HCT116 (cell line): ENCODE measurements at regions not wholly inside any gene's neighbourhood (a gene's known extent, or its start where the extent isn't known, plus 50 kb on each side); places are given as distances from the start of the nearest gene placed in this dataset.

Experiments
- ATAC-seq: fragments of 200-7000 bp; cut with Tn5 transposase; 2 replicates; pipeline ENCODE4 v1.9.1; 2020; ENCODE audit warnings: mild to moderate bottlenecking, moderate library complexity
- BruUV-seq: library from RNA; stranded (reverse); fragments of 400-500 nt; replicated peaks from 2 replicates; lab custom pipeline; 2021; lab: Mats Ljungman, UMichigan
- CTCF ChIA-PET: fragments of 300-600 bp; sonication (Branson Sonifier 250); formaldehyde crosslinking; loops from one replicate; lab custom pipeline; 2021; ENCODE audit warnings: antibody characterized with exemption; lab: Charles Lee
- POLR2A ChIA-PET: fragments of 300-600, 350-600 bp; sonication (Branson Sonifier 250); formaldehyde crosslinking; loops from one replicate; lab custom pipeline; 2021; ENCODE audit warnings: antibody characterized with exemption; lab: Charles Lee
- RAD21 ChIA-PET, 2 experiments: fragments of 300-600 bp; sonication (Branson Sonifier 250); formaldehyde crosslinking; loops; one replicate each; lab custom pipeline; 2023; ENCODE audit warnings: low total read pairs in 2 of 2; ENCODE audit not compliant: uncharacterized antibody in 2 of 2, unreplicated experiment in 2 of 2, low non-redundant PET in 1 of 2; lab: Charles Lee
- DNase-seq: peaks from one replicate; pipeline ENCODE4 v3.0.0-alpha.2; 2010; ENCODE audit warnings: low read depth, low spot score
- H2AFZ ChIP-seq: fragments of 200-600 bp; shearing (Covaris generic), sonication (generic); 2 replicates; pipeline ENCODE4 v1.6.1; 2017; ENCODE audit warnings: low read depth, mixed run types, mixed read lengths, antibody characterized with exemption, low read length; ENCODE audit not compliant: poor library complexity, severe bottlenecking
- H3K27ac ChIP-seq: 2 replicates; pipeline ENCODE4 v1.5.1; 2012; ENCODE audit warnings: low read depth, low read length
- H3K27me3 ChIP-seq: fragments of 200-600 bp; sonication (generic); 2 replicates; pipeline ENCODE4 v1.6.1; 2016; ENCODE audit warnings: mixed run types, low read length, mixed read lengths; ENCODE audit not compliant: insufficient read depth
- H3K36me3 ChIP-seq, 2 experiments: fragments of 200-500 bp in 1 of 2; fragments of 200-600 bp in 1 of 2; sonication (Bioruptor generic) in 1 of 2; sonication (generic) in 1 of 2; 2 replicates each; pipeline versions ENCODE4 v1.5.1 to v1.6.1; 2014 to 2016; ENCODE audit warnings: low read length in 2 of 2, inconsistent platforms in 1 of 2, mixed read lengths in 1 of 2, mixed run types in 1 of 2; ENCODE audit not compliant: insufficient read depth in 2 of 2, control insufficient read depth in 1 of 2
- H3K4me1 ChIP-seq, 2 experiments: fragments of 200-600 bp in 1 of 2; sonication (generic) in 1 of 2; 2 replicates each; pipeline versions ENCODE4 v1.5.1 to v1.6.1; 2012 to 2017; ENCODE audit warnings: low read length in 2 of 2, inconsistent platforms in 1 of 2, mild to moderate bottlenecking in 1 of 2, mixed read lengths in 1 of 2, mixed run types in 1 of 2, moderate library complexity in 1 of 2; ENCODE audit not compliant: insufficient read depth in 2 of 2, control insufficient read depth in 1 of 2
- H3K4me2 ChIP-seq: fragments of 200-600 bp; sonication (generic); 2 replicates; pipeline ENCODE4 v1.6.1; 2017; ENCODE audit warnings: mixed run types, low read length, mixed read lengths
- H3K4me3 ChIP-seq, 2 experiments: fragments of 200-600 bp in 1 of 2; sonication (generic) in 1 of 2; replicated peaks in 1 of 2; 2 replicates each; pipeline ENCODE4 v1.5.1; 2011 to 2016; ENCODE audit warnings: low read length in 2 of 2, control low read depth in 1 of 2, low read depth in 1 of 2, mild to moderate bottlenecking in 1 of 2, mixed read lengths in 1 of 2, mixed run types in 1 of 2
- H3K79me2 ChIP-seq: fragments of 200-600 bp; sonication (generic); 2 replicates; pipeline ENCODE4 v1.6.1; 2017; ENCODE audit warnings: mild to moderate bottlenecking, mixed run types, low read length, moderate library complexity, mixed read lengths; ENCODE audit not compliant: insufficient read depth
- H3K9ac ChIP-seq: fragments of 200-600 bp; sonication (generic); 2 replicates; pipeline ENCODE4 v1.6.1; 2016; ENCODE audit warnings: low read length, mixed read lengths
- H3K9me2 ChIP-seq: fragments of 200-600 bp; sonication (generic), shearing (Covaris generic); 2 replicates; pipeline ENCODE4 v1.6.1; 2017; ENCODE audit warnings: mixed run types, mild to moderate bottlenecking, moderate library complexity; ENCODE audit not compliant: insufficient read depth
- H3K9me3 ChIP-seq, 2 experiments: fragments of 200-500 bp in 1 of 2; fragments of 200-600 bp in 1 of 2; sonication (Bioruptor generic) in 1 of 2; sonication (generic) in 1 of 2; 2 replicates each; pipeline ENCODE4 v1.6.1; 2014 to 2017; ENCODE audit warnings: low read length in 2 of 2, mixed read lengths in 2 of 2, inconsistent platforms in 1 of 2, low read depth in 1 of 2, mild to moderate bottlenecking in 1 of 2, mixed run types in 1 of 2, moderate library complexity in 1 of 2; ENCODE audit not compliant: control insufficient read depth in 1 of 2, insufficient read depth in 1 of 2
- H4K20me1 ChIP-seq: fragments of 200-600 bp; sonication (generic), shearing (Covaris generic); 2 replicates; pipeline ENCODE4 v1.6.1; 2017; ENCODE audit warnings: mixed run types, mild to moderate bottlenecking, moderate library complexity; ENCODE audit not compliant: insufficient read depth
- ATF3 ChIP-seq: IDR thresholded peaks from 2 replicates; pipeline ENCODE4 v1.6.1; 2012
- CBX3 ChIP-seq: IDR thresholded peaks from 2 replicates; pipeline ENCODE4 v1.6.1; 2012; ENCODE audit warnings: low read depth
- CEBPB ChIP-seq: IDR thresholded peaks from 2 replicates; pipeline ENCODE4 v1.6.1; 2012; ENCODE audit warnings: low read depth
- CTCF ChIP-seq, 3 experiments: fragments of 200-600 bp in 1 of 3; sonication (generic) in 1 of 3; IDR thresholded peaks in 2 of 3; conservative IDR thresholded peaks in 1 of 3; 2 replicates each; pipeline ENCODE4 v1.5.1; 2012 to 2017; ENCODE audit warnings: low read depth in 2 of 3, low read length in 2 of 3, antibody characterized with exemption in 1 of 3, borderline replicate concordance in 1 of 3, control low read depth in 1 of 3, mild to moderate bottlenecking in 1 of 3, mixed read lengths in 1 of 3, mixed run types in 1 of 3, moderate library complexity in 1 of 3; ENCODE audit not compliant: insufficient read depth in 1 of 3
- EGR1 ChIP-seq: IDR thresholded peaks from 2 replicates; pipeline ENCODE4 v1.6.1; 2012; ENCODE audit warnings: low read depth
- EZH2phosphoT487 ChIP-seq: fragments of 200-600 bp; IDR thresholded peaks from 2 replicates; pipeline ENCODE4 v1.6.1; 2018; ENCODE audit warnings: antibody characterized with exemption, borderline replicate concordance
- MAX ChIP-seq: IDR thresholded peaks from 2 replicates; pipeline ENCODE4 v1.6.1; 2012
- POLR2AphosphoS5 ChIP-seq: IDR thresholded peaks from 2 replicates; pipeline ENCODE4 v1.6.1; 2011; ENCODE audit warnings: mild to moderate bottlenecking, low read depth, low read length, moderate library complexity
- REST ChIP-seq: IDR thresholded peaks from 2 replicates; pipeline ENCODE4 v1.6.1; 2012; ENCODE audit warnings: low read depth
- SIN3A ChIP-seq: IDR thresholded peaks from 2 replicates; pipeline ENCODE4 v1.6.1; 2012; ENCODE audit warnings: low read depth
- SP1 ChIP-seq: IDR thresholded peaks from 2 replicates; pipeline ENCODE4 v1.6.1; 2012; ENCODE audit warnings: low read depth
- TCF7L2 ChIP-seq: IDR thresholded peaks from 2 replicates; pipeline ENCODE4 v1.7.0; 2011; ENCODE audit warnings: borderline replicate concordance, inconsistent platforms; ENCODE audit not compliant: insufficient read depth, insufficient read length; ENCODE audit errors: extremely low read depth
- YY1 ChIP-seq: IDR thresholded peaks from 2 replicates; pipeline ENCODE4 v1.6.1; 2011; ENCODE audit warnings: low read length, low read depth, moderate library complexity, mild to moderate bottlenecking; ENCODE audit not compliant: insufficient replicate concordance; ENCODE audit errors: extremely low read depth
- ZBTB33 ChIP-seq: IDR thresholded peaks from 2 replicates; pipeline ENCODE4 v1.6.1; 2011; ENCODE audit warnings: mild to moderate bottlenecking, low read length, moderate library complexity; ENCODE audit not compliant: insufficient replicate concordance; ENCODE audit errors: extremely low read depth
- intact Hi-C: fragments of 100-400 bp; cut with micrococcal nuclease; formaldehyde crosslinking; loops from 2 replicates; pipeline ENCODE4 v1.10.0; 2022

GRCh38 chr9:78678877-78679276 lies 382.0 kb downstream of the PSAT1 start (continued):
- TF ChIP-seq CTCF (IDR thresholded peaks at IDR 0.05 in 2 of 3, conservative IDR thresholded peaks at IDR 0.05 in 1 of 3; ENCODE audit: borderline replicate concordance in 1 of 3, insufficient read depth in 1 of 3, low read depth in 2 of 3, low read length in 2 of 3) (no peak), CEBPB (no peak), EZH2phosphoT487 (no peak), EGR1 (no peak), TCF7L2 (no peak), SIN3A (no peak), ZBTB33 (no peak)

- Histone ChIP-seq H3K9me2 (no peaks in the 10 kb centered on the region), H3K9me3 (no peaks in the 10 kb centered on the region), H2AFZ (no peak overlapping the region), H3K4me1 (no peaks in the 10 kb centered on the region), H4K20me1 (no peaks in the 10 kb centered on the region), H3K4me3 (no peak overlapping the region), H3K9ac (no peak overlapping the region), H3K27me3 (no peaks in the 10 kb centered on the region), H3K79me2 (no peaks in the 10 kb centered on the region), H3K4me2 (no peak overlapping the region), H3K27ac (no peak overlapping the region), H3K36me3 (no peaks in the 10 kb centered on the region)
- BruUV-seq = no TSS peak
- ATAC-seq (no peak), DNase-seq (no peak)
- RAD21 ChIA-PET = interaction anchor here in 1 of 2 experiments (0.6 kb wide), 1 partner anchor 25 kb away, joined by 5 read pairs; no protein-coding TSS in a partner anchor
- CTCF ChIA-PET = no interaction called here
- POLR2A ChIA-PET = no interaction called here
- intact Hi-C loops = no loop called here
- TF ChIP-seq MAX (no peak), REST (no peak), ATF3 (no peak), CBX3 (no peak), YY1 (no peak), TCF7L2 (no peak), POLR2AphosphoS5 (no peak), SP1 (no peak), ZBTB33 (no peak)
These were observed 383.3 kb downstream of the PSAT1 start for GRCh38 chr9:78680196-78680595.
